Panc1 (cell line): ENCODE measurements at regions not wholly inside any gene's neighbourhood (a gene's known extent, or its start where the extent isn't known, plus 50 kb on each side); places are given as distances from the start of the nearest gene placed in this dataset.

Source experiments
- CTCF ChIP-seq: fragments of 450-650 bp; IDR thresholded peaks from 2 replicates; pipeline ENCODE4 v1.5.1; 2017; ENCODE audit warnings: mild to moderate bottlenecking
- SIN3A ChIP-seq: IDR thresholded peaks from 2 replicates; pipeline ENCODE4 v1.6.1; 2012; ENCODE audit warnings: low read depth, mild to moderate bottlenecking, low read length, moderate library complexity, borderline replicate concordance; ENCODE audit not compliant: insufficient read depth

- TF ChIP-seq CTCF (no peak), SIN3A (no peak)
Observed at GRCh38 chr6:105794870-105795269, 291.3 kb upstream of the PRDM1 start.
